ENCODE measurements at regions not wholly inside any gene's neighbourhood (a gene's known extent, or its start where the extent isn't known, plus 50 kb on each side); places are given as distances from the start of the nearest gene placed in this dataset.

DNA sequence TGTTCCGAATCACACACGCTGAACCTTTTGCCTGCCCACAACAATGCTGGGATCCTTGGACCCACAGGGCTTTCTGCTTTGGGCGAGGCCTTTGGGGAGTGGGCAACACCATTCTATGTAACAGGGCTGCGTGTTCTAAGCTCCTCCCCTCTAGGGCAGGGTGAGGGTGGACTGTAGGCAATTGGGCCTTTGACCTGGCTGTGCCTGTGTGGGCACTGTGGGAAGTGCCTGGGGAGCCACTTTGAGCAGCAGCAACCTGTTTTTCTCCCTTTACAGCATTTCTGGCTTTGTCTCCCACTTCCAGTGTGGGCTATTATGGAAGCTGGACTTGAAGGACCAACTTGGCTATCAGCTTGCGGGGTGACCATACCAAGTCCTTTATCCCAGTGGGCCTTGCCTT lies 128.9 kb upstream of the WSCD1 start:
- H3K9me3 Mint-ChIP-seq (ENCODE audit: low read depth, unreplicated experiment) = no peaks in the 10 kb centered on the region
- CTCF ChIA-PET = no interaction called here
- intact Hi-C loops (cut with micrococcal nuclease; ENCODE audit: unreplicated experiment) = no loop called here
- no peak for DNase-seq
- peaks cover 78% of the 10 kb centered on the region for H3K27me3 Mint-ChIP-seq (ENCODE audit: unreplicated experiment)
- TF ChIP-seq, protein P1, sequence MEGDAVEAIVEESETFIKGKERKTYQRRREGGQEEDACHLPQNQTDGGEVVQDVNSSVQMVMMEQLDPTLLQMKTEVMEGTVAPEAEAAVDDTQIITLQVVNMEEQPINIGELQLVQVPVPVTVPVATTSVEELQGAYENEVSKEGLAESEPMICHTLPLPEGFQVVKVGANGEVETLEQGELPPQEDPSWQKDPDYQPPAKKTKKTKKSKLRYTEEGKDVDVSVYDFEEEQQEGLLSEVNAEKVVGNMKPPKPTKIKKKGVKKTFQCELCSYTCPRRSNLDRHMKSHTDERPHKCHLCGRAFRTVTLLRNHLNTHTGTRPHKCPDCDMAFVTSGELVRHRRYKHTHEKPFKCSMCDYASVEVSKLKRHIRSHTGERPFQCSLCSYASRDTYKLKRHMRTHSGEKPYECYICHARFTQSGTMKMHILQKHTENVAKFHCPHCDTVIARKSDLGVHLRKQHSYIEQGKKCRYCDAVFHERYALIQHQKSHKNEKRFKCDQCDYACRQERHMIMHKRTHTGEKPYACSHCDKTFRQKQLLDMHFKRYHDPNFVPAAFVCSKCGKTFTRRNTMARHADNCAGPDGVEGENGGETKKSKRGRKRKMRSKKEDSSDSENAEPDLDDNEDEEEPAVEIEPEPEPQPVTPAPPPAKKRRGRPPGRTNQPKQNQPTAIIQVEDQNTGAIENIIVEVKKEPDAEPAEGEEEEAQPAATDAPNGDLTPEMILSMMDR (IDR thresholded peaks at IDR 0.05; ENCODE audit: unreplicated experiment) = no peak
- H3K4me1 Mint-ChIP-seq (ENCODE audit: low read depth, unreplicated experiment) = no peaks in the 10 kb centered on the region
- no peaks in the 10 kb centered on the region for H3K36me3 Mint-ChIP-seq (ENCODE audit: insufficient read depth, unreplicated experiment)
- no TSS peak for BruUV-seq (replicated peaks)
- no peak overlapping the region for H3K4me3 Mint-ChIP-seq (ENCODE audit: low read depth, unreplicated experiment)
- no peak overlapping the region for H3K27ac Mint-ChIP-seq (ENCODE audit: unreplicated experiment)

DNA sequence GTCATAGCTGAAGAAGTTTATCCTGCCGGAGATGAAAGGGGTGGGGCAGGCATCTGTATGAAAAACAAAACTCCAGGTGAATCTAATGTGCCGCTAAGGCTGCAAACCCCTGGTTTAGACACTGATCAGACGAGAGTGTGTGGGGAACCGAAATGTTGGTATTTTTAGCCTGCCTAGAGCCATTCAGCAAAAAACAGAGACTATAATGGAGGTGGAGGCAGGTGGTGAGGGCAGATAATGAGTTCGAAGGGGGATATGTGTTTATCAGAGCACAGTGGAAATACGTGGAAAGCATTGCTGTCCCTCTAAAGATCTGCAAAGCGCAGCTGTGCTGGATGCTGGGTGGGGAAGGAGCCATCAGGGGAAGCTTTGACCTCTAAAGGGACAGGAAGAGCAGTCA lies 127.5 kb upstream of the WSCD1 start:
- H3K27ac Mint-ChIP-seq (ENCODE audit: unreplicated experiment) = no peak overlapping the region
- BruUV-seq (replicated peaks) = no TSS peak
- intact Hi-C loops (cut with micrococcal nuclease; ENCODE audit: unreplicated experiment) = no loop called here
- CTCF ChIA-PET = no interaction called here
- no peak overlapping the region for H3K4me3 Mint-ChIP-seq (ENCODE audit: low read depth, unreplicated experiment)
- TF ChIP-seq, protein P1 (IDR thresholded peaks at IDR 0.05; ENCODE audit: unreplicated experiment) = no peak
- no peak for DNase-seq
- H3K4me1 Mint-ChIP-seq (ENCODE audit: low read depth, unreplicated experiment) = no peaks in the 10 kb centered on the region
- H3K9me3 Mint-ChIP-seq (ENCODE audit: low read depth, unreplicated experiment) = no peaks in the 10 kb centered on the region
- H3K27me3 Mint-ChIP-seq (ENCODE audit: unreplicated experiment) = peaks cover 78% of the 10 kb centered on the region
- H3K36me3 Mint-ChIP-seq (ENCODE audit: insufficient read depth, unreplicated experiment) = no peaks in the 10 kb centered on the region

DNA sequence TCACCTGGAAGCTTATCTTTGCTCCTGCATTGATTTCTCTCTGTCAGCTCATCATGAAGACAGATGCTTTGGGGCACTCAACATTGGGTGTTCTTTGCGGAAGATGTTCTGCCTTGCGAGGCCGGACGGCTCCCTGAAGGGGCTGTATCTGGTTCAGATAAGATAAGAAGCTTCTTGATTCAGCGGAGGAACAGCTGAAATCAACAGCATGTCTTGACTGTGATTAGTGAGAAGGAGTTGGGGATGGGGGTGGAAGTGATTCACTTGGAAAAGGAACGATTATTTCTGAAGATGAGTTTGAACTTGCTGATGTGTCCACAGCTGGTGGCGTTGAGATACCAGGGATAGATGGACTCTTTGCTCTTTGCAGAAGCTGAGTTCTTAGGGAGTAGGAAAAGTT lies 126.9 kb upstream of the WSCD1 start:
- intact Hi-C loops (cut with micrococcal nuclease; ENCODE audit: unreplicated experiment) = no loop called here
- DNase-seq = no peak
- Mint-ChIP-seq H3K27ac (ENCODE audit: unreplicated experiment) (no peak overlapping the region), H3K4me3 (ENCODE audit: low read depth, unreplicated experiment) (no peak overlapping the region), H3K27me3 (ENCODE audit: unreplicated experiment) (peaks cover 77% of the 10 kb centered on the region), H3K36me3 (ENCODE audit: insufficient read depth, unreplicated experiment) (no peaks in the 10 kb centered on the region), H3K4me1 (ENCODE audit: low read depth, unreplicated experiment) (no peaks in the 10 kb centered on the region), H3K9me3 (ENCODE audit: low read depth, unreplicated experiment) (no peaks in the 10 kb centered on the region)
- BruUV-seq (replicated peaks) = no TSS peak
- CTCF ChIA-PET = no interaction called here
- TF ChIP-seq, protein P1 (IDR thresholded peaks at IDR 0.05; ENCODE audit: unreplicated experiment) = no peak

DNA sequence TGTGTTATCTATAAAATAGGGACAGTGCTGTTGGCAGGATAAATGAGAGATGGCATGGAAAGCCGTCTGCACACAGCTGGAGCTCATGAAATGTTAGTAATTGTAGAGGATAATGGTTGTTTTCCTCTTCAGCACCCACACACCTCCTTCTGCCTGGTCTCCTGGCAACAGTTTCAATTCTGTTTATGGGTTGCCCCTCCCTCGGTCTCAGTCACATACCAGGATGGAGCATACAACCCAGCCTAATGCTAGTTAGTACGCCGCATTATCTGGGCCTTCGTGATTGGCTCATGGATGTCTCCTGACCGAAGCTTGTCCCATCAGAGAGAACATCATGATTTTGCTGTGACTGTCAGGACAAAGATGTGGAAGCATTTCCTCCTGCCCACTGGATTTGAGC lies 126.2 kb upstream of the WSCD1 start:
- TF ChIP-seq, protein P1 (IDR thresholded peaks at IDR 0.05; ENCODE audit: unreplicated experiment) = no peak
- no peak for DNase-seq
- peaks cover 85% of the 10 kb centered on the region for H3K27me3 Mint-ChIP-seq (ENCODE audit: unreplicated experiment)
- no peak overlapping the region for H3K27ac Mint-ChIP-seq (ENCODE audit: unreplicated experiment)
- no peaks in the 10 kb centered on the region for H3K36me3 Mint-ChIP-seq (ENCODE audit: insufficient read depth, unreplicated experiment)
- CTCF ChIA-PET = no interaction called here
- BruUV-seq (replicated peaks) = no TSS peak
- no peaks in the 10 kb centered on the region for H3K4me1 Mint-ChIP-seq (ENCODE audit: low read depth, unreplicated experiment)
- H3K4me3 Mint-ChIP-seq (ENCODE audit: low read depth, unreplicated experiment) = no peak overlapping the region
- intact Hi-C loops (cut with micrococcal nuclease; ENCODE audit: unreplicated experiment) = no loop called here
- H3K9me3 Mint-ChIP-seq (ENCODE audit: low read depth, unreplicated experiment) = no peaks in the 10 kb centered on the region
